Psoas muscle (tissue), 7 donors: ENCODE measurements at regions not wholly inside any gene's neighbourhood (a gene's known extent, or its start where the extent isn't known, plus 50 kb on each side); places are given as distances from the start of the nearest gene placed in this dataset.
A peak's percentile ranks its signal among the peaks of the same experiment; 100 is the strongest.

ENCODE experiments used
- ATAC-seq, 4 donors: fragments of 200-7000 bp; cut with Tn5 transposase; one replicate each; pipeline ENCODE4 v1.9.1; 2020; ENCODE audit warnings: moderate library complexity in 3 of 4, mild to moderate bottlenecking in 2 of 4
- DNase-seq, 2 donors: peaks; one replicate each; pipeline ENCODE4 v3.0.0-alpha.2; 2020
- H3K27ac ChIP-seq: fragments of 200-600 bp; one replicate; pipeline ENCODE4 v1.8.0; 2022
- H3K27me3 ChIP-seq, 3 donors: fragments of 200-600 bp in 1 of 3; one replicate each; pipeline versions ENCODE4 v1.6.1 to v1.8.0; 2013 to 2022; ENCODE audit warnings: low read length in 2 of 3, mild to moderate bottlenecking in 2 of 3, moderate library complexity in 1 of 3; ENCODE audit not compliant: insufficient read depth in 3 of 3
- H3K36me3 ChIP-seq, 2 donors: fragments of 200-600 bp in 1 of 2; one replicate each; pipeline versions ENCODE4 v1.6.1 to v1.8.0; 2013 to 2022; ENCODE audit warnings: low read depth in 1 of 2, mild to moderate bottlenecking in 1 of 2, moderate library complexity in 1 of 2; ENCODE audit not compliant: insufficient read depth in 1 of 2
- H3K4me1 ChIP-seq: fragments of 200-600 bp; one replicate; pipeline ENCODE4 v1.8.0; 2022
- H3K4me3 ChIP-seq: fragments of 200-600 bp; one replicate; pipeline ENCODE4 v1.8.0; 2022; ENCODE audit warnings: mild to moderate bottlenecking
- H3K9me3 ChIP-seq: fragments of 200-600 bp; one replicate; pipeline ENCODE4 v1.8.0; 2022
- WGBS, 3 donors: extraction: QIAGEN DNeasy Blood & Tissue Kit; methylation state at CpG; one replicate each; pipeline versions ENCODE4 v1.1.6 to v1.1.7; 2013; 5-methylcytosine and 5-hydroxymethylcytosine counted together
- intact Hi-C, 2 donors: fragments of 100-400 bp; cut with DNase I; formaldehyde crosslinking; loops; one replicate each; pipeline versions ENCODE4 v1.11.0 to v1.14.2; 2022
- TF ChIP-seq, protein P1 (sequence below): fragments of 200-600 bp; IDR thresholded peaks from one replicate; pipeline ENCODE4 v1.8.0; 2022; ENCODE audit warnings: antibody characterized with exemption
- donor health status: healthy with polysubstance abuse.
- donor health status: DM: no; HTN: no; CAD: no; lungs with moderate emphysema.
- donor health status: Bipolar disorder and iron deficiency.
- donor health status: healthy.
- donor health status: DM: yes; HTN: yes; CAD: no.
- donor health status: DM: no; HTN: no; CAD: no.
- donor health status: DM: yes; HTN: yes; CAD: no.

DNA sequence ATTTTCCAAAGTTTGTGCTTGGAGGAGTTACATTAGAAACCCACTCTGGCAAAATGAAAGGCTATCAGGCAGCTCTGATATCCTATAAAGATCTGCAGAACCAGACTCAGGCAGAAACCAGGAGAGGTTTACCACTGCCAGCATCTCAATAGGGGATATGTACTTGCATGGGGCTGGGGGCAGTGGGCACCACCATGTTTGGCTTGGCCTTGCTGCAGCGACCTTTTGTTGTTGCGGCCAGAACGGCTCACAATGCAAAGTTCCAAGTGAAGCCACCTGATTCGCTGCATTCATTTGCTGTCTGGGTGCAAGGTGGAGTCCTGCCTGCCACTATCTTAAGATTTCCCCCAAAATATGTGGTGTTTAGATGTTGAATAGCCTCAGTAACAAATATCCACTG, 81.3 kb downstream of the COPS8 start:
- DNase-seq: no peak
- no peaks in the 10 kb centered on the region for H3K27me3 ChIP-seq
- WGBS, 3 donors: 89 to 94% (median 90%) methylated on average over 4 of the region's 4 CpGs
- ATAC-seq: no peak
- H3K36me3 ChIP-seq: no peaks in the 10 kb centered on the region
- no peak overlapping the region for H3K4me3 ChIP-seq
- no peak overlapping the region for H3K27ac ChIP-seq
- H3K4me1 ChIP-seq: peaks cover 11% of the 10 kb centered on the region
- TF ChIP-seq, protein P1, sequence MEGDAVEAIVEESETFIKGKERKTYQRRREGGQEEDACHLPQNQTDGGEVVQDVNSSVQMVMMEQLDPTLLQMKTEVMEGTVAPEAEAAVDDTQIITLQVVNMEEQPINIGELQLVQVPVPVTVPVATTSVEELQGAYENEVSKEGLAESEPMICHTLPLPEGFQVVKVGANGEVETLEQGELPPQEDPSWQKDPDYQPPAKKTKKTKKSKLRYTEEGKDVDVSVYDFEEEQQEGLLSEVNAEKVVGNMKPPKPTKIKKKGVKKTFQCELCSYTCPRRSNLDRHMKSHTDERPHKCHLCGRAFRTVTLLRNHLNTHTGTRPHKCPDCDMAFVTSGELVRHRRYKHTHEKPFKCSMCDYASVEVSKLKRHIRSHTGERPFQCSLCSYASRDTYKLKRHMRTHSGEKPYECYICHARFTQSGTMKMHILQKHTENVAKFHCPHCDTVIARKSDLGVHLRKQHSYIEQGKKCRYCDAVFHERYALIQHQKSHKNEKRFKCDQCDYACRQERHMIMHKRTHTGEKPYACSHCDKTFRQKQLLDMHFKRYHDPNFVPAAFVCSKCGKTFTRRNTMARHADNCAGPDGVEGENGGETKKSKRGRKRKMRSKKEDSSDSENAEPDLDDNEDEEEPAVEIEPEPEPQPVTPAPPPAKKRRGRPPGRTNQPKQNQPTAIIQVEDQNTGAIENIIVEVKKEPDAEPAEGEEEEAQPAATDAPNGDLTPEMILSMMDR: no peak
- intact Hi-C loops: loop anchor here (5.0 kb wide), 2 partner anchors 240 to 245 kb away; partner anchors contain the start of gene COL6A3 (in 1 of the 2)
- H3K9me3 ChIP-seq: no peaks in the 10 kb centered on the region

DNA sequence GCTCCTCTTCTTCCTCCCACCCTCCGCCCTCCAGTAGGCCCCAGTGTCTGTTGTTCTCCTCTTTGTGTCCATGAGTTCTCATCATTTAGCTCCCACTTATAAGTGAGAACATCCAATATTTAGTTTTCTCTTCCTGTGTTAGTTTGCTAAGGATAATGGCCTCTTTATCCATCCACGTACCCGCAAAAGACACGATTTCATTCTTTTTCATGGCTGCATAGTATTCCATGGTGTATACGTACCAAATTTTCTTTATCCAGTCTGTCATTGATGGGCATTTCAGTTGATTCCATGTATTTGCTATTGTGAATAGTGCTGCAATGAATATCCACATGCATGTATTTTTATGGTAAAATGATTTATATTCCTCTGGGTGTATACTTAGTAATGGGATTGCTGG, 82.2 kb downstream of the COPS8 start:
- intact Hi-C loops: loop anchor here (5.0 kb wide), 2 partner anchors 239 to 244 kb away; partner anchors contain the start of gene COL6A3 (in 1 of the 2)

DNA sequence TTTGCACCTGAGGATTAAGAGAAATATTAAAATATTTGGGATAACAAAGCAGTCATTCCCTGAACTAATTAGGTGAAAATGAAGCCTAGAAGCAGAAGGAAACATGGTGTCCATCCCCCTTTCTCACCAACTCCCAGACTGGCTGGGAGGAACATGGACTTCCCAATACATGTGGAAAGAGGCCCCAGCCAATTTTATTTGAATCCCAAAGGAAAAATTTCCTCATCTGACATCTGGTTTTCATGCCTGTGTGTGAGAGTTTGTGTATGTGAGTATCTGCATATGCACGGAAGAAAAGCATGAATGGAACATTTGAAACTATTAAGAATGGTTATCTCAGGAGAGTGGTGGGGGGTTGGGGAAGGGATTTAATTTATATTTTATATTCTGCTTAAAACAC, 84.3 kb downstream of the COPS8 start:
- TF ChIP-seq, protein P1: no peak
- Histone ChIP-seq H3K4me3 (no peak overlapping the region), H3K27ac (peak overlapping the region; percentile 25), H3K27me3 (no peaks in the 10 kb centered on the region), H3K36me3 (no peaks in the 10 kb centered on the region), H3K9me3 (peaks cover 6% of the 10 kb centered on the region), H3K4me1 (peaks cover 11% of the 10 kb centered on the region)
- intact Hi-C loops: no loop called here
- peak in 2 of 4 donors; percentile 47 to 65 for ATAC-seq
- DNase-seq: no peak
- 61 to 71% (median 68%) methylated on average over 1 of the region's 1 CpG for WGBS, 3 donors

More for the DNA sequence above, 82.2 kb downstream of the COPS8 start:
- no peak overlapping the region for H3K27ac ChIP-seq
- TF ChIP-seq, protein P1: no peak
- WGBS, 3 donors: 94 to 99% (median 98%) methylated on average over 5 of the region's 5 CpGs
- DNase-seq (no peak), ATAC-seq (no peak)
- peaks cover 11% of the 10 kb centered on the region for H3K4me1 ChIP-seq
- H3K4me3 ChIP-seq: no peak overlapping the region
- H3K36me3 ChIP-seq: no peaks in the 10 kb centered on the region
- no peaks in the 10 kb centered on the region for H3K9me3 ChIP-seq
- H3K27me3 ChIP-seq: no peaks in the 10 kb centered on the region

DNA sequence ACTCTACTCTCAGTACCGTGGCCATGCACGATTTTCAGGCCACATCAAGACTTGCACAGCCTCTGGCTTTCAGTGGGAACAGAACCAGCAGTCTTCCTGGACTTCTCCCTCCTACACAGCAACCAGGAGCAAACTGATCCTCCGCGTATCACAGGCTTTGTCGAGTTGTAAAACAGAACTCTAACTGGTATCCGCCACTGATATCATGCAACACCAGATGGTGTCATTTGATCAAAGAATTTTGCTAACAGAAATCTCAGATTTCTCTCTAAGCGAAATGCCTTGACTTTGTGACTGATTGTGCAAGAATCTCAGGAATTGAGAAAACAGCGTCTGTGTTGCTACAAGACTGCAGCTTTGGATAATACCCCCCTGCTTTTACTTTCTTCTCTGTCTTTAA, 85.7 kb downstream of the COPS8 start:
- 13 to 19% (median 19%) methylated on average over 8 of the region's 8 CpGs for WGBS, 3 donors
- DNase-seq: no peak
- ATAC-seq: peak; percentile 49 to 83 (median 72)

More for the DNA sequence above, 85.7 kb downstream of the COPS8 start:
- peak overlapping the region; percentile 25 for H3K27ac ChIP-seq
- H3K27me3 ChIP-seq: no peaks in the 10 kb centered on the region
- intact Hi-C loops: no loop called here
- TF ChIP-seq, protein P1: peak; percentile 20
- H3K4me3 ChIP-seq: peak overlapping the region; percentile 17
- peaks cover 11% of the 10 kb centered on the region for H3K4me1 ChIP-seq
- H3K9me3 ChIP-seq: peaks cover 6% of the 10 kb centered on the region
- no peaks in the 10 kb centered on the region for H3K36me3 ChIP-seq
